ENCODE measurements at regions not wholly inside any gene's neighbourhood (a gene's known extent, or its start where the extent isn't known, plus 50 kb on each side); places are given as distances from the start of the nearest gene placed in this dataset.

- no peak for DNase-seq (ENCODE audit: extremely low read depth in 1 of 11, low read depth in 9 of 11, low spot score in 4 of 11)
Observed at GRCh38 chr4:3818371-3818770, 52.2 kb downstream of the ADRA2C start.

- DNase-seq (ENCODE audit: extremely low read depth in 1 of 11, low read depth in 9 of 11, low spot score in 4 of 11), result no peak
Observed at GRCh38 chr4:3819210-3819919, 53.2 kb downstream of the ADRA2C start.

- DNase-seq (ENCODE audit: extremely low read depth in 1 of 11, low read depth in 9 of 11, low spot score in 4 of 11), result no peak
Observed at GRCh38 chr4:3820016-3820805, 54.0 kb downstream of the ADRA2C start.

- DNase-seq (ENCODE audit: extremely low read depth in 1 of 11, low read depth in 9 of 11, low spot score in 4 of 11), result no peak
Observed at GRCh38 chr4:3820806-3821579, 54.8 kb downstream of the ADRA2C start.

- DNase-seq (ENCODE audit: extremely low read depth in 1 of 11, low read depth in 9 of 11, low spot score in 4 of 11), result no peak
Observed at GRCh38 chr4:3821580-3822229, 55.5 kb downstream of the ADRA2C start.

GRCh38 chr4:3822230-3822947, 56.2 kb downstream of the ADRA2C start:
- no peak for DNase-seq (ENCODE audit: extremely low read depth in 1 of 11, low read depth in 9 of 11, low spot score in 4 of 11)

GRCh38 chr4:3823496-3824341, 57.5 kb downstream of the ADRA2C start:
- no peak for DNase-seq (ENCODE audit: extremely low read depth in 1 of 11, low read depth in 9 of 11, low spot score in 4 of 11)

- DNase-seq (ENCODE audit: extremely low read depth in 1 of 11, low read depth in 9 of 11, low spot score in 4 of 11), result no peak
Observed at GRCh38 chr4:3824521-3825270, 58.5 kb downstream of the ADRA2C start.

GRCh38 chr4:3825530-3825929, 59.3 kb downstream of the ADRA2C start:
- no peak for DNase-seq (ENCODE audit: extremely low read depth in 1 of 11, low read depth in 9 of 11, low spot score in 4 of 11)

- no peak for DNase-seq (ENCODE audit: extremely low read depth in 1 of 11, low read depth in 9 of 11, low spot score in 4 of 11)
Observed at GRCh38 chr4:3826247-3827172, 60.3 kb downstream of the ADRA2C start.

GRCh38 chr4:3827616-3828492, 61.7 kb downstream of the ADRA2C start:
- DNase-seq (ENCODE audit: extremely low read depth in 1 of 11, low read depth in 9 of 11, low spot score in 4 of 11), result no peak

- DNase-seq (ENCODE audit: extremely low read depth in 1 of 11, low read depth in 9 of 11, low spot score in 4 of 11), result no peak
Observed at GRCh38 chr4:3828546-3828945, 62.4 kb downstream of the ADRA2C start.

GRCh38 chr4:3829211-3829955, 63.2 kb downstream of the ADRA2C start:
- no peak for DNase-seq (ENCODE audit: extremely low read depth in 1 of 11, low read depth in 9 of 11, low spot score in 4 of 11)

GRCh38 chr4:3829956-3830773, 64.0 kb downstream of the ADRA2C start:
- DNase-seq (ENCODE audit: extremely low read depth in 1 of 11, low read depth in 9 of 11, low spot score in 4 of 11), result no peak

Data from renal cortex interstitium (tissue), 11 donors.